GM12865 (cell line): ENCODE measurements at regions not wholly inside any gene's neighbourhood (a gene's known extent, or its start where the extent isn't known, plus 50 kb on each side); places are given as distances from the start of the nearest gene placed in this dataset.

Experiments used
- DNase-seq: peaks from one replicate; pipeline ENCODE4 v3.0.0; 2010; ENCODE audit warnings: low read depth
- H3K4me3 ChIP-seq: 2 replicates; pipeline ENCODE4 v1.5.1; 2011; ENCODE audit warnings: mild to moderate bottlenecking, low read depth, low read length, control low read depth
- TF ChIP-seq, protein P1 (sequence below): IDR thresholded peaks from 2 replicates; pipeline ENCODE4 v1.5.1; 2011; ENCODE audit warnings: low read length, control low read depth, low read depth, inconsistent platforms; ENCODE audit not compliant: insufficient read depth; ENCODE audit errors: missing control alignments

DNA sequence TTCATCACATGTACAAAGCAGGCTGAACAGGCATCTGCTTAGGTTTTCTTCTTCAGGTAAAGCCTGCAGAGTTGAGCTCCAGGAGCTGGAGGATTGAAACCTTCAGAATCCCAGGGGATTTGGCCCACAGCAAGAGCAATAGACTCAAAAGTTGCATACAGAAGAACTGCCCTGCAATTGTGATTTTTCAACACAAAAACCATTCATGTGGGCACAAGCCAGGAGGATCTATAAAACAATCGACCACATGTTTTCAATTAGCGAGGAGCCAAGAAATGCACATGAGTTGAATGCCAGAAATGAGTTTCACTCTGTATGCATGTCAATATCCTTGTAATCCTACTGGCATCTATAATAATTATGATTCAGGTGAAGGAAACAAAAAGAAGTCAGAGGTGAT is 576.4 kb downstream of the HDGFL1 start:
- TF ChIP-seq, protein P1, sequence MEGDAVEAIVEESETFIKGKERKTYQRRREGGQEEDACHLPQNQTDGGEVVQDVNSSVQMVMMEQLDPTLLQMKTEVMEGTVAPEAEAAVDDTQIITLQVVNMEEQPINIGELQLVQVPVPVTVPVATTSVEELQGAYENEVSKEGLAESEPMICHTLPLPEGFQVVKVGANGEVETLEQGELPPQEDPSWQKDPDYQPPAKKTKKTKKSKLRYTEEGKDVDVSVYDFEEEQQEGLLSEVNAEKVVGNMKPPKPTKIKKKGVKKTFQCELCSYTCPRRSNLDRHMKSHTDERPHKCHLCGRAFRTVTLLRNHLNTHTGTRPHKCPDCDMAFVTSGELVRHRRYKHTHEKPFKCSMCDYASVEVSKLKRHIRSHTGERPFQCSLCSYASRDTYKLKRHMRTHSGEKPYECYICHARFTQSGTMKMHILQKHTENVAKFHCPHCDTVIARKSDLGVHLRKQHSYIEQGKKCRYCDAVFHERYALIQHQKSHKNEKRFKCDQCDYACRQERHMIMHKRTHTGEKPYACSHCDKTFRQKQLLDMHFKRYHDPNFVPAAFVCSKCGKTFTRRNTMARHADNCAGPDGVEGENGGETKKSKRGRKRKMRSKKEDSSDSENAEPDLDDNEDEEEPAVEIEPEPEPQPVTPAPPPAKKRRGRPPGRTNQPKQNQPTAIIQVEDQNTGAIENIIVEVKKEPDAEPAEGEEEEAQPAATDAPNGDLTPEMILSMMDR, result no peak
- DNase-seq, result no peak
- H3K4me3 ChIP-seq, result no peak overlapping the region

GRCh38 chr6:23154159-23154558 is 584.8 kb downstream of the HDGFL1 start:
- DNase-seq, result no peak
- TF ChIP-seq, protein P1, result no peak
- H3K4me3 ChIP-seq, result no peak overlapping the region

- no peak for DNase-seq
- TF ChIP-seq, protein P1, result no peak
- H3K4me3 ChIP-seq, result no peak overlapping the region
Measured at GRCh38 chr6:23170049-23170448, 600.7 kb downstream of the HDGFL1 start.

- no peak overlapping the region for H3K4me3 ChIP-seq
- DNase-seq, result no peak
- TF ChIP-seq, protein P1, result no peak
Measured at GRCh38 chr6:23173234-23173633, 603.9 kb downstream of the HDGFL1 start.

- no peak overlapping the region for H3K4me3 ChIP-seq
- TF ChIP-seq, protein P1, result no peak
- no peak for DNase-seq
Measured at GRCh38 chr6:23174781-23175361, 605.5 kb downstream of the HDGFL1 start.

- no peak overlapping the region for H3K4me3 ChIP-seq
- DNase-seq, result no peak
- TF ChIP-seq, protein P1, result no peak
Measured at GRCh38 chr6:23175391-23175790, 606.0 kb downstream of the HDGFL1 start.

GRCh38 chr6:23176471-23176870 is 607.1 kb downstream of the HDGFL1 start:
- no peak overlapping the region for H3K4me3 ChIP-seq
- DNase-seq, result no peak
- TF ChIP-seq, protein P1, result no peak
